GM18907 (cell line): ENCODE measurements at regions not wholly inside any gene's neighbourhood (a gene's known extent, or its start where the extent isn't known, plus 50 kb on each side); places are given as distances from the start of the nearest gene placed in this dataset.

Experiments used
- ATAC-seq: cut with Tn5 transposase; IDR thresholded peaks from one replicate; pipeline ENCODE4 v1.9.1; 2021; ENCODE audit warnings: mild to moderate bottlenecking, moderate library complexity; ENCODE audit not compliant: unreplicated experiment

- no peak for ATAC-seq
Observed at GRCh38 chr4:135777361-135777760, 1575.8 kb upstream of the PABPC4L start.

- ATAC-seq: no peak
Observed at GRCh38 chr4:135775909-135776308, 1574.3 kb upstream of the PABPC4L start.

GRCh38 chr4:135770505-135770904 is 1568.9 kb upstream of the PABPC4L start:
- no peak for ATAC-seq

GRCh38 chr4:135744928-135745327 is 1543.3 kb upstream of the PABPC4L start:
- no peak for ATAC-seq

GRCh38 chr4:135741583-135741982 is 1540.0 kb upstream of the PABPC4L start:
- no peak for ATAC-seq

- no peak for ATAC-seq
Observed at GRCh38 chr4:135739354-135739753, 1537.8 kb upstream of the PABPC4L start.

- no peak for ATAC-seq
Observed at GRCh38 chr4:135735512-135735911, 1533.9 kb upstream of the PABPC4L start.

- no peak for ATAC-seq
Observed at GRCh38 chr4:135732448-135732847, 1530.9 kb upstream of the PABPC4L start.

GRCh38 chr4:135731682-135732081 is 1530.1 kb upstream of the PABPC4L start:
- ATAC-seq: no peak

- no peak for ATAC-seq
Observed at GRCh38 chr4:135724421-135724820, 1522.8 kb upstream of the PABPC4L start.

- ATAC-seq: no peak
Observed at GRCh38 chr4:135718019-135718418, 1516.4 kb upstream of the PABPC4L start.

GRCh38 chr4:135705343-135705742 is 1503.8 kb upstream of the PABPC4L start:
- no peak for ATAC-seq

- ATAC-seq: no peak
Observed at GRCh38 chr4:135694066-135694465, 1492.5 kb upstream of the PABPC4L start.

GRCh38 chr4:135684001-135684400 is 1482.4 kb upstream of the PABPC4L start:
- no peak for ATAC-seq

GRCh38 chr4:135672202-135672601 is 1470.6 kb upstream of the PABPC4L start:
- ATAC-seq: no peak

GRCh38 chr4:135670548-135670947 is 1469.0 kb upstream of the PABPC4L start:
- no peak for ATAC-seq
